GM19463 (cell line): ENCODE measurements at regions not wholly inside any gene's neighbourhood (a gene's known extent, or its start where the extent isn't known, plus 50 kb on each side); places are given as distances from the start of the nearest gene placed in this dataset.
"Not testable (repeated sequence)": the region's sequence is repeated elsewhere in the genome, so short reads cannot be mapped to it uniquely, and the experiment has no call there.

Experiments
- ATAC-seq: cut with Tn5 transposase; IDR thresholded peaks from one replicate; pipeline ENCODE4 v1.9.1; 2021; ENCODE audit warnings: mild to moderate bottlenecking, moderate library complexity; ENCODE audit not compliant: unreplicated experiment

DNA sequence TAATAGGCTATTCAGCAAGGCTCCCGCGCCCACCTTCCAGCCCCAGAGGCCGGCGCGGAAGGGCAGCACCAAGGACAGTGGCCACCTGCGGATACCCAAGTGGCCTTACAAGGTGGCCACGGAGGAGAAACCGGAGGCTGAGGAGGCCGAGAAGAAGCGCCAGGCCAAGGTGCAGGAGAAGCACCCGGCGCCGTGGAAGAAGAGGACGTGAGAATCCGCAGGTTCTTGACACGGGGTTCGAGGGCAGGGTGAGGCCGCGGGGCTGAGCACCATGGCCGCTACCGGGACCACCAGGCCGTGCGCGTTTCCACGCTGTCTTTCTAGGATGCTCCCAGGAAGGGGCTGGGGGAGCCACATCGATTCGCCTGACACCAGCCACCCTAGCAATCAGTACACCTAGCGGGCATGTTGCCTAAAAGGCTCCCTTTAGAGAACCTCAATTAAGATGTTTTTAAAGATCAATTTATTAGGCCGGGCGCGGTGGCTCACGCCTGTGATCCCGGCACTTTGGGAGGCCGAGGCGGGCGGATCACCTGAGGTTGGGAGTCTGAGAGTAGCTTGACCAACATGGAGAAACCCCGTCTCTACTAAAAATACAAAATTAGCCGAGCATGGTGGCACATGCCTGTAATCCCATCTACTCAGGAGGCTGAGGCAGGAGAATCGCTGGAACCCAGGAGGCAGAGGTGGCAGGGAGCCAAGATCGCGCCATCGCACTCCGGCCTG, 134.3 kb upstream of the OR4C13 start:
- ATAC-seq: not testable (repeated sequence)

DNA sequence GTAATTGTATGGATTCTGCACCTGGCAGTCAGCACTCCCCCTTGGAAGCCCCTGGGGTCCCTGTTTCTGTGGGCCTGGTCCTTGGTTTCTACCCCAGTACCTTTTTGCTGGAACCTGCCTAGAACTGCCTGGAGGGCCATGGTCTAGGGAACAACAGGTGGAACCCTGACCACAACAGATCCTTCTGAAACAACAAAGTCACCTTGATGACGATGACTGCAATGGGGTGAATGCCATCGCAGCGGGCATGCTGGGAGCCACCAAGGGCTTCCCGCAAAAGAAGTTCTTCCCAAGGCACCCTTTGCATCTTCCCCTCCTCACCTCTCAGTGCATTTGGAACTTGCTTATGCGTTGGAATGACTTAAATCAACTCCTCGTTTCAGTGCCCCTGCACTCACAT, 129.0 kb upstream of the OR4C13 start:
- not testable (repeated sequence) for ATAC-seq

DNA sequence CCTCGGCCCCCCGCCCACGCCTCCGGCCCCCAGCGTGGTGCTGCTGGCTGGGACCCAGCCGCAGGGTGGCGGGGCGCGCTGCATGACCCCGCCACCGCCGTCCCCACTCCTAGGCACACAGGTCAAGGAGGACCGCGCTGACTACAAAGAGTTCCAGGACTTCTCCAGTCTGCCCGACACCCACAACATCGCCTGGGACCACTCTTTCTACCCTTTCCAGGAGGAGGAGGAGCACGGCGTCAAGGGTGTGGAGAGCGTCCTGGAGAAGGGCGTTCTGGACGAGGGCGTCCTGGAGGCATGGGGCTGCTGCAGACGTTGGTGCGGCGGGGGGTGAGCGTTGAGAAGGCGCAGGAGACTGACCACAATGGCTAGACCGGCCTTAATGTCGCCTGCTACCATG, 101.7 kb upstream of the OR4C13 start:
- ATAC-seq: not testable (repeated sequence)

GRCh38 chr11:49851511-49851910, 100.7 kb upstream of the OR4C13 start:
- ATAC-seq: no peak

DNA sequence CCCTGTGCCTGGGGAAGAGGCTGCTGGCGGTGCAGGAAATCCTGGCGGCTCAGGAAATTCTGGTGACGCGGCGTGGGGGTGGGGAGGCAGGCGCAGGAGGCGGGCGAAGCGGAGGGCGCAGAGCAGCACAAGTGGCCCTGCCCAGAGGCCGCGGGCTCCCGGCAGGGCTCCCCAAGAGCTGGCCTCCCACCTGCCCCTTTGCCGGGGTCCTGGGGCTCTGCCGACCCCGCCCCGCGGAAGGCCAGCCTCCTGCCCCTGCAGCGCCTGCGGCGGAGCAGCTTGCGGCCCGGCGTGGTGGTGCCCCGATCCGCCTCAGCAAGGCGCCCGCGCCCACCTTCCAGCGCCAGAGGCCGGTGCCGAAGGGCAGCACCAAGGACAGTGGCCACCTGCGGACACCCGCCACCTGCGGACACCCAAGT, 100.2 kb upstream of the OR4C13 start:
- no peak for ATAC-seq

DNA sequence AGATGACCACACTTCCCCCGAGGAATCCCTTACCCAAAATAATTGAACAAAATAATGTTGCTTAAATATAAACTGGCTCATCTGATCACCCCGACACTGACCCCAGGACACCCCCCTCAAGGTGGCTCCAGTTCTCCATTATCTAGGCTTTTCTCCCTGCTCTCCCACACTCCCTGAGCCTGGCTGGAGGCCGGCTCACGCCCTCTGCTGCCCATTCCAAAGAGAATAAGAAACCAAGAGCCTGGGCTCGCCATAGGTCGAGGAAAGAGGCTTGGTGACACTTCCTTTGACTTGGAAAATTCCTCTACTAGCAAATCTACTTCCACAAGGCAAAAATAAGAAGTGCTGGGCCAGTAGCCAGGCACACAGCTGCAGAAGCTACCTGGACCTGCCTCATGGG, 63.3 kb upstream of the OR4C13 start:
- not testable (repeated sequence) for ATAC-seq

GRCh38 chr11:49891910-49892671, 60.1 kb upstream of the OR4C13 start:
- not testable (repeated sequence) for ATAC-seq

DNA sequence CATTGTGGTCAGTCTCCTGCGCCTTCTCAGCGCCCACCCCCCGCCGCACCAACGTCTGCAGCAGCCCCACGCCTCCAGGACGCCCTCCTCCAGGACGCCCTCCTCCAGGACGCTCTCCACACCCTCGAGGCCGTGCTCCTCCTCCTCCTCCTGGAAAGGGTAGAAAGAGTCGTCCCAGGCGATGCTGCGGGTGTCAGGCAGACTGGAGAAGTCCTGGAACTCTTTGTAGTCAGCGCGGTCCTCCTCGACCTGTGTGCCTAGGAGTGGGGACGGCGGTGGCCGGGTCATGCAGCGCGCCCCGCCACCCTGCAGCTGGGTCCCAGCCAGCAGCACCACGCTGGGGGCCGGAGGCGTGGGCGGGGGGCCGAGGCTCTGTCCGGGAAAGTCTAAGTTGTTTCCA, 58.7 kb upstream of the OR4C13 start:
- not testable (repeated sequence) for ATAC-seq
